Astrocyte (in vitro differentiated cells and primary cell): ENCODE measurements at regions not wholly inside any gene's neighbourhood (a gene's known extent, or its start where the extent isn't known, plus 50 kb on each side); places are given as distances from the start of the nearest gene placed in this dataset.

Experiments
- CTCF ChIP-seq: IDR thresholded peaks from 2 replicates; pipeline ENCODE4 v1.5.1; 2011; ENCODE audit warnings: low read depth, mild to moderate bottlenecking, inconsistent platforms, low read length, moderate library complexity; ENCODE audit not compliant: insufficient read depth
- EZH2 ChIP-seq: IDR thresholded peaks from 2 replicates; pipeline ENCODE4 v1.6.1; 2012; ENCODE audit warnings: mild to moderate bottlenecking, low read length, inconsistent platforms; ENCODE audit not compliant: insufficient read depth

- no peak for TF ChIP-seq CTCF
- no peak for TF ChIP-seq EZH2
These were observed 597.1 kb downstream of the MID1IP1 start for GRCh38 chrX:39398215-39398962.
